Brain microvascular endothelial cell (primary cell): ENCODE measurements at regions not wholly inside any gene's neighbourhood (a gene's known extent, or its start where the extent isn't known, plus 50 kb on each side); places are given as distances from the start of the nearest gene placed in this dataset.
"Not testable (repeated sequence)": the region's sequence is repeated elsewhere in the genome, so short reads cannot be mapped to it uniquely, and the experiment has no call there.

Source experiments
- DNase-seq: peaks from one replicate; pipeline ENCODE4 v3.0.0-alpha.2; 2020
- H3K27ac ChIP-seq: fragments of 250-450 bp; sonication (Bioruptor Pico); 2 replicates; pipeline ENCODE4 v1.5.1; 2020; ENCODE audit warnings: mild to moderate bottlenecking, moderate library complexity
- H3K27me3 ChIP-seq: fragments of 250-450 bp; sonication (Bioruptor Pico); replicated peaks from 2 replicates; pipeline ENCODE4 v1.5.1; 2020; ENCODE audit warnings: mild to moderate bottlenecking
- H3K36me3 ChIP-seq: fragments of 250-450 bp; sonication (Bioruptor Pico); replicated peaks from 2 replicates; pipeline ENCODE4 v1.5.1; 2020; ENCODE audit warnings: mild to moderate bottlenecking
- H3K4me3 ChIP-seq: 2 replicates; pipeline ENCODE4 v1.5.1; 2011; ENCODE audit warnings: low read depth, mild to moderate bottlenecking, control low read depth, low read length, moderate library complexity
- in situ Hi-C: cut with HindIII; loops from 2 replicates; pipeline ENCODE4 v1.10.0; 2017; ENCODE audit warnings: low sequenced_read_pairs, low pct_ligation_motif_present
- TF ChIP-seq, protein P1 (sequence below): IDR thresholded peaks from 2 replicates; pipeline ENCODE4 v1.5.1; 2011; ENCODE audit warnings: low read depth, mild to moderate bottlenecking, moderate library complexity, low read length, control low read depth, inconsistent platforms; ENCODE audit errors: missing control alignments

DNA sequence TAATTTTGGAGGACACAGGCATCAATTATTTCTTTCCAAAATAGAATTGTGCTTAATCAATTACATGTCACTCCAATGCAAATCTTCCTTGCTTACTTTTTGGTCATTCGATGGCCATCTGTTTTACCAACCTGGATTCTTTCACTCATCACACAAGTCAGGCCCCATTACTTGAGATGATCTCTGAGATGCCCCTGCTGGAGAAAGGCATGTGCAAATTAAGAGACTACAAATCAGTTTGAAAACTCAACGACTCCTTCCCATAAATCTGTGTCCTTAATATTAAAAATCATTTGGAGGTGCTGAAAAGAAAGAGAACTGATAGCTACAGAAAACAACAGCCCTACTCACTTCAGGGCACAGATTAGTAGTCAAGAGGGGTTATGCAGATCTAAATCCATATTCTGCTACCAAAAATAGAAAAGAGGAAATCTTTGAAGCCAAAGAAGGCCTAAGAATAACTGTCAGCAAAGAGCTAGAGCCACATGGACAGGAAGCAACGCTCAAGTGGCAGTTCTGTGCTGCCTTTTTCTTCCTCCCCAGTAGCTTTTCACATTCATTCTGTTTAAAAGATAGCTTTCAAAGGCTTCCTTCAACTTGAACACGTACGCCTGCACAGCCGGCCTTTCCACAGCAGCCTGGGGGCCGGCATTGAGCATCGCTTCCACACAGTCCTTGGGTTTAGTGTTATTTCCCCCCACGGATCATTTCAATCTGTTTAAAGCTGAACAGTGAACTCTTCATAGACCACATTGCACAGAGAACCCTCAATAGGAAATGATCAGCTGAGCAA is 79.3 kb upstream of the MAP3K1 start:
- Histone ChIP-seq H3K36me3 (no peaks in the 10 kb centered on the region), H3K4me3 (no peak overlapping the region)

DNA sequence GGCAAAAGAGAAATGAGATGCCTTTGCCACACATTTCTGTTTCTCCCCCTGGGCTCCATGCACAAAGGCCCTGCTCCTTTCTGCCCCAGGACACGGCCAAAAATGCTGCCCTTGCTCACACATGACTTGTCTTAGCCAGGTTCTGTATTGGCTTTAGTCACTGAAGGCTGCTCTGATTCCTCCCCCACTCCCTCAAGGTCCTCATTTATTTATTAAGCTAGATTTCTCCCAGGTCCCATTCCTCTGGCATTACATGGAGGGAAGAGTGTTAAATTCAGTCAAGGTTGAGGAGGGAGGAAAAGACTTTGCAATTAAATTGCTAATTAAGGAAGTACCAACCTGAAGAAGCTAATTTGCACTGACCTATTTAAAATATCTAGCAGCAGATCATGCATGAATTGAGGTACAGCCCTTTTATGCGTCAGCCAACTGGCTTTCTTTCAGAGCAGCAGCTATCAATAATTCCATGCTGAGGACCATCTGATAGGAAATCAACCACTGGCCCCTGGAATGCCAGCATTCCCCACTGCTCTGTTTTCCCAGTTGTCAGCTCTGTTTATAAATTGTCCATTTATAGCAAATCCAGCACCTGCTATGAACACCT is 81.2 kb upstream of the MAP3K1 start:
- in situ Hi-C loops, result no loop called here

More for the DNA sequence above, 79.3 kb upstream of the MAP3K1 start:
- H3K27ac ChIP-seq, result no peak overlapping the region
- in situ Hi-C loops, result no loop called here
- no peak for DNase-seq
- TF ChIP-seq, protein P1, sequence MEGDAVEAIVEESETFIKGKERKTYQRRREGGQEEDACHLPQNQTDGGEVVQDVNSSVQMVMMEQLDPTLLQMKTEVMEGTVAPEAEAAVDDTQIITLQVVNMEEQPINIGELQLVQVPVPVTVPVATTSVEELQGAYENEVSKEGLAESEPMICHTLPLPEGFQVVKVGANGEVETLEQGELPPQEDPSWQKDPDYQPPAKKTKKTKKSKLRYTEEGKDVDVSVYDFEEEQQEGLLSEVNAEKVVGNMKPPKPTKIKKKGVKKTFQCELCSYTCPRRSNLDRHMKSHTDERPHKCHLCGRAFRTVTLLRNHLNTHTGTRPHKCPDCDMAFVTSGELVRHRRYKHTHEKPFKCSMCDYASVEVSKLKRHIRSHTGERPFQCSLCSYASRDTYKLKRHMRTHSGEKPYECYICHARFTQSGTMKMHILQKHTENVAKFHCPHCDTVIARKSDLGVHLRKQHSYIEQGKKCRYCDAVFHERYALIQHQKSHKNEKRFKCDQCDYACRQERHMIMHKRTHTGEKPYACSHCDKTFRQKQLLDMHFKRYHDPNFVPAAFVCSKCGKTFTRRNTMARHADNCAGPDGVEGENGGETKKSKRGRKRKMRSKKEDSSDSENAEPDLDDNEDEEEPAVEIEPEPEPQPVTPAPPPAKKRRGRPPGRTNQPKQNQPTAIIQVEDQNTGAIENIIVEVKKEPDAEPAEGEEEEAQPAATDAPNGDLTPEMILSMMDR, result no peak
- H3K27me3 ChIP-seq, result no peaks in the 10 kb centered on the region

DNA sequence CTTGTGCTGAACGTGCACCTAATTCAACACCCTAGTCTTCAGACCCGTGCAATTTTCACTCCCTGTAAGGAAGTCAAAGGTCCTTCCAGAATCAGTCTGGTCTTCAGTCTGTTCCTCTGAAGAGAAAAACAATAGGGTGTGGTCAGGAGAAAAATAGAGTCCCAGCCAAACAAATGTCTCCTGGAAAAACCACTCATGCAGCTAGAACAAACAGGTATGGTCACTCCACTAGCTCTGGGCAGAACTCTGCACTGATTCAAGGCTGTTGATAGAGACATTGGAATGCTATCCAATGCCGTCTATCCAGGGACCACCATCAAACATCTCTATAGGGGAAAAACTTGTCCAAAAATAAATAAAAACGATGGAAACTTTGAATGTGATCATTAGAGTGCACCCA is 81.8 kb upstream of the MAP3K1 start:
- Histone ChIP-seq H3K36me3 (no peaks in the 10 kb centered on the region), H3K27ac (no peak overlapping the region), H3K4me3 (no peak overlapping the region), H3K27me3 (no peaks in the 10 kb centered on the region)
- no peak for DNase-seq
- TF ChIP-seq, protein P1, result no peak
- in situ Hi-C loops, result no loop called here

More for the DNA sequence above, 81.2 kb upstream of the MAP3K1 start:
- no peaks in the 10 kb centered on the region for H3K36me3 ChIP-seq
- no peak overlapping the region for H3K4me3 ChIP-seq
- TF ChIP-seq, protein P1, result no peak
- DNase-seq, result no peak
- H3K27ac ChIP-seq, result no peak overlapping the region
- no peaks in the 10 kb centered on the region for H3K27me3 ChIP-seq

DNA sequence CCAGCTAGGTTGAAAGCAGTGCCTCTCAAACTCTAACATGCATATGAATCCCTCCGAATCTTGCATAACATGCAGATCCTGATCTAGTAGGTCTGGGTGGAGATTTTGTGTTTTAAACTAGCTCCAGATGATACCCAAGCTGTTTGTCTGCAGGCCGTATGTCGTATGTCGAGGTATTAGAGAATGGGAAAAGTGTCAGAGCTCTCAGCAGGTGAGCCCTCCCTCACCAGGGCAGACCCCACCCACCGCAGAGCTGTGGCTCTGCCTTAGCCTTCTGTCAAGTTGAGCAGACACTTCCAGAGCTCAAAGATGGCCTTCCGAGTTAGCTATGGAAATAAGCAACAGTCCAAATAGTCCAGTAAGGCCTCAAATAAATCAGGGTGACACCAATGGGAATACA is 83.2 kb upstream of the MAP3K1 start:
- Histone ChIP-seq H3K36me3 (no peaks in the 10 kb centered on the region), H3K27ac (no peak overlapping the region), H3K27me3 (no peaks in the 10 kb centered on the region), H3K4me3 (no peak overlapping the region)
- in situ Hi-C loops, result no loop called here
- TF ChIP-seq, protein P1, result no peak
- no peak for DNase-seq

DNA sequence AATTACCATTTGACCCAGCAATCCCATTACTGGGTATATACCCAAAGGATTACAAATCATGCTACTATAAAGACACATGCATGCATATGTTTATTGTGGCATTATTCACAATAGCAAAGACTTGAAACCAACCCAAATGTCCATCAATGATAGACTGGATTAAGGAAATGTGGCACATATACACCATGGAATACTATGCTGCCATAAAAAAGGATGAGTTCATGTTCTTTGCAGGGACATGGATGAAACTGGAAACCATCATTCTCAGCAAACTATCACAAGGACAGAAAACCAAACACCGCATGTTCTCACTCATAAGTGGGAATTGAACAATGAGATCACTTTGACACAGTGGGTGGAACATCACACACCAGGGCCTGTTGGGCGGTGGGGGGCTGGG is 83.9 kb upstream of the MAP3K1 start:
- DNase-seq, H3K36me3 ChIP-seq, H3K4me3 ChIP-seq, H3K27me3 ChIP-seq, in situ Hi-C loops, H3K27ac ChIP-seq: not testable (repeated sequence)

DNA sequence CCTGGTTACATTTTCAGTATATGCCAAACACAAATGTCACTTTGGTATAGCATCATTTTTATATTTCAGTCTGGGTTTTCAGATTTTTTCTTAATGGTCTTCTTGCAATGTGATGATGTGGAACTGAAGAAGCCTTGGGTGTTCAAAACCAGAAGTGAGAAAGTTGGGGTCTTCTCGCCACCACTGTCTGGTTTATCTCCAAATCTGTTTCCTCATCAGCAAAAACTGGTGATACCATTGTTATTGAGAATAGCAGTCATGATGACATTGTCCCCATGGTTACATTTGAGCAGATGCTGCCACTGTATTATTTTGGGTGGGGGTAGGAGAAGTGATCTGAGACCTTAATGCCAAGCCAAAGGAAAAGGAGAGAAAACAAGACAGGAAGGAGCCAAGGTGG is 85.9 kb upstream of the MAP3K1 start:
- H3K36me3 ChIP-seq, result no peaks in the 10 kb centered on the region
- no peak overlapping the region for H3K4me3 ChIP-seq
- TF ChIP-seq, protein P1, result no peak
- H3K27me3 ChIP-seq, result no peaks in the 10 kb centered on the region
- no peak overlapping the region for H3K27ac ChIP-seq
- in situ Hi-C loops, result no loop called here
- DNase-seq, result no peak
